Effector memory CD8-positive, alpha-beta T cell (primary cell): ENCODE measurements at regions not wholly inside any gene's neighbourhood (a gene's known extent, or its start where the extent isn't known, plus 50 kb on each side); places are given as distances from the start of the nearest gene placed in this dataset.

Experiments
- ATAC-seq: fragments of 150-1000 bp; cut with Tn5 transposase; replicated peaks from 2 replicates; pipeline ENCODE4 v1.10.0; 2021; ENCODE audit warnings: mild to moderate bottlenecking, moderate library complexity
- DNase-seq, 3 experiments: peaks; one replicate each; pipeline ENCODE4 v3.0.0; 2021
- H3K27ac Mint-ChIP-seq, 2 donors: one replicate each; pipeline ENCODE4 v1.8.0; 2022; ENCODE audit warnings: mild to moderate bottlenecking in 2 of 2, mixed read lengths in 2 of 2, moderate library complexity in 2 of 2
- H3K27me3 Mint-ChIP-seq, 2 donors: one replicate each; pipeline ENCODE4 v1.8.0; 2022; ENCODE audit warnings: mixed read lengths in 2 of 2
- H3K36me3 Mint-ChIP-seq: one replicate; pipeline ENCODE4 v1.8.0; 2022; ENCODE audit warnings: mild to moderate bottlenecking, moderate library complexity, mixed read lengths; ENCODE audit not compliant: insufficient read depth
- H3K4me1 Mint-ChIP-seq, 2 donors: one replicate each; pipeline ENCODE4 v1.8.0; 2022; ENCODE audit warnings: low read depth in 2 of 2, mixed read lengths in 2 of 2
- H3K4me3 Mint-ChIP-seq, 2 donors: one replicate each; pipeline ENCODE4 v1.8.0; 2022; ENCODE audit warnings: mild to moderate bottlenecking in 2 of 2, mixed read lengths in 2 of 2, moderate library complexity in 2 of 2
- H3K9me3 Mint-ChIP-seq, 2 donors: one replicate each; pipeline ENCODE4 v1.8.0; 2022; ENCODE audit warnings: mixed read lengths in 2 of 2

GRCh38 chr16:73361061-73361460, 313.1 kb upstream of the ZFHX3 start:
- H3K9me3 Mint-ChIP-seq = peaks cover 4 to 7% of the 10 kb centered on the region in 2 donors
- no peak overlapping the region for H3K4me3 Mint-ChIP-seq
- no peaks in the 10 kb centered on the region for H3K27me3 Mint-ChIP-seq
- H3K36me3 Mint-ChIP-seq = no peaks in the 10 kb centered on the region
- no peak for ATAC-seq
- H3K27ac Mint-ChIP-seq = no peak overlapping the region
- no peak for DNase-seq
- no peaks in the 10 kb centered on the region for H3K4me1 Mint-ChIP-seq

DNA sequence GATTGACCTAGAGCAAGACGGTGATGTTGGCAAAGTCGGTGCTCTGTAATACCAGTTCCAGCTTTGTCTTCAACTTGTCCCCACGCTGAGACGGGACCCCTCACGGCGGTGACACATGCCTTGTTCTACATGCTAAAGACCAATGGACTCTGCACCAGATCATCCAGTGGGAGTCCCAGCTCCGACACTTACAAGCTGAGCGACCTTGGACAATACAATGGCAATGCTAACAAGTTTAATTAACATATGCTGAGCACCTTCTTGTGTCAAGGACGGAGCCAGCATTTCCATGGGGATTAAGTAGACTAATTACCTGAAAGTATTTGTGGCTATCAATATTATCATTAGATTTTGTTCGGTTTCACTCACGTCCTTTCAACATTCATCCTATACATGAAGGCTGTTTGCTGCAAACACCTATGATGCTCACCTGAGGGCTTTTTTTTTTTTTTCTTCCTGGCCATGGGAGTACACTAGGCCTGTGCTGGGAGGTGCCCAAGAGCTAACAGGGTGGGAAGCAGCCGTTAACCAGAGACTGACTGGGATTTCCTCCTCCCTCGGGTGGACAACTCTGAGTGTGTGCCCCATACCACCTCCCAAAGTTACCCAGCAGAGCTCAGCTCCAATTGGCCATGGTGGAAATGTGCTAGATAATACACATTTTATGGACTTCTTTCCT, 308.6 kb upstream of the ZFHX3 start:
- Mint-ChIP-seq H3K27ac (no peak overlapping the region), H3K27me3 (no peaks in the 10 kb centered on the region), H3K36me3 (no peaks in the 10 kb centered on the region), H3K4me3 (no peak overlapping the region), H3K9me3 (peaks cover 0 to 9% of the 10 kb centered on the region in 2 donors), H3K4me1 (no peaks in the 10 kb centered on the region)
- ATAC-seq (no peak), DNase-seq (no peak)

DNA sequence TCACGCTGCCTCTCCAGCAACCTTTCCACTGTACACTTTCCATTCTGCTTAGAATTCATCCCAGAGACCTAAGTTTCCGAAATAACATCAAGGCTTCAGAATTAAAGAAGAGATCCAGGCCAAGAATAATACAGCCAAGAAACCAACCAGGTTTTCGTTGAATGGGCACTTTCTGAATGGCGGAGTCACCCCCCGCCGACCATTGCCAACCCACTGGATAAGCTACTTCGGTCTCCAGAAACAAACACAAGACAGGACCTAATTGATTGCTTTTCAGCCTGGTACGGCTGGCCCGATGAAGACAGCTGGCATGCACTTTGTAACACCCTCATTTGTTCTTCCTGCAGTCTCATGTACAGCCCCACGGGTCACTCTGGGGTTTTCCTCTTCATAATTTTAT, 308.1 kb upstream of the ZFHX3 start:
- no peaks in the 10 kb centered on the region for H3K4me1 Mint-ChIP-seq
- DNase-seq = no peak
- no peak overlapping the region for H3K4me3 Mint-ChIP-seq
- H3K27ac Mint-ChIP-seq = no peak overlapping the region
- peaks cover 0 to 9% of the 10 kb centered on the region in 2 donors for H3K9me3 Mint-ChIP-seq
- ATAC-seq = no peak
- H3K36me3 Mint-ChIP-seq = no peaks in the 10 kb centered on the region
- no peaks in the 10 kb centered on the region for H3K27me3 Mint-ChIP-seq

DNA sequence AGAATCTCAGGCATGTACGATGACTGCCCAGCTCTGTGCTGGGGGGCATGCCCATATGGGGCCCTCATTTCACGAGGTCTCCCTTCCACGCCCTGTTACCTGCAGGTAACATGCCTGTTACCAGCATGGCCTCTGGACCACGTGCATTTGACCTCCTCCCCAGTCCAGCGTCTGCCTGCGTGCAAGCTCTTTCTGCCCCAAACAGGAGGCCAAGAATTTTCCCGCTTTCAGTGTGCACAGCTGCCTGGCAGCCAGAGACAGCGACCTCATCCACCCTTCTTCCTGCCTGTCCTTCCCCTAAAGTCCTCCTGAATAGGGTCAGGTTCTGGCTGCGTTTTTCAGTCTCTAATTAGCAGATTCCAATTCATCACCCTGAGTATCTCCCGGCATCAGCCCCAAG, 306.5 kb upstream of the ZFHX3 start:
- Mint-ChIP-seq H3K4me3 (no peak overlapping the region), H3K27me3 (no peaks in the 10 kb centered on the region), H3K27ac (no peak overlapping the region), H3K36me3 (no peaks in the 10 kb centered on the region), H3K9me3 (peaks cover 0 to 8% of the 10 kb centered on the region in 2 donors), H3K4me1 (no peaks in the 10 kb centered on the region)
- ATAC-seq = no peak
- DNase-seq = no peak

- no peaks in the 10 kb centered on the region for H3K36me3 Mint-ChIP-seq
Observed at GRCh38 chr16:73350707-73351452, 303.0 kb upstream of the ZFHX3 start.

GRCh38 chr16:73347500-73348375, 299.8 kb upstream of the ZFHX3 start:
- no peaks in the 10 kb centered on the region for H3K27me3 Mint-ChIP-seq
- H3K4me3 Mint-ChIP-seq = no peak overlapping the region
- no peak for DNase-seq
- no peak for ATAC-seq
- H3K27ac Mint-ChIP-seq = no peak overlapping the region
- peaks cover 0 to 2% of the 10 kb centered on the region in 2 donors for H3K9me3 Mint-ChIP-seq
- no peaks in the 10 kb centered on the region for H3K36me3 Mint-ChIP-seq
- no peaks in the 10 kb centered on the region for H3K4me1 Mint-ChIP-seq

More at GRCh38 chr16:73350707-73351452, 303.0 kb upstream of the ZFHX3 start:
- H3K4me3 Mint-ChIP-seq = no peak overlapping the region
- H3K4me1 Mint-ChIP-seq = no peaks in the 10 kb centered on the region
- no peak for DNase-seq
- H3K9me3 Mint-ChIP-seq = peaks cover 0 to 5% of the 10 kb centered on the region in 2 donors
- ATAC-seq = no peak
- H3K27ac Mint-ChIP-seq = no peak overlapping the region
- no peaks in the 10 kb centered on the region for H3K27me3 Mint-ChIP-seq

DNA sequence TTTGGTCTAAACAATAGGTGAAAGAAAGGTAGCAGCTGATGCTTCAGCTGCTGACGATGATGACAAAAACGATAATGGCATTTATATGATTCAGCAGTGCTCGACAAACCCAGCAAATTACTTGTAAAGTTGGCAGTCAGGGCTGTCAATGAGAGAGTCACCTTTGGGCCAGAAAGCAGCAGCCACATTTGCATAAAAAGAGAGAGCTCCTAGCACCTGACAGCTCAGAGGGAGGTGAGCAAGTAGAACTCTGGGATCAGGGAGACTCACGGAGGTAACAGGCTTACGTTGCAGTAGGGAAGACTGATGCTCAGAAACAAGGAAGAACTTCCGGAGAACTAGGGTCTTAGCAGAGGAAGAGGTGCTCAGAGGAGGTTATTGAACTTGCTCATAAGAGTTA, 291.9 kb upstream of the ZFHX3 start:
- Mint-ChIP-seq H3K4me1 (no peaks in the 10 kb centered on the region), H3K27me3 (no peaks in the 10 kb centered on the region)

GRCh38 chr16:73337373-73338296, 289.7 kb upstream of the ZFHX3 start:
- no peak overlapping the region for H3K27ac Mint-ChIP-seq
- peaks cover 0 to 3% of the 10 kb centered on the region in 2 donors for H3K9me3 Mint-ChIP-seq
- H3K27me3 Mint-ChIP-seq = no peaks in the 10 kb centered on the region
- ATAC-seq (no peak), DNase-seq (no peak)
- no peaks in the 10 kb centered on the region for H3K36me3 Mint-ChIP-seq
- H3K4me1 Mint-ChIP-seq = no peaks in the 10 kb centered on the region
- H3K4me3 Mint-ChIP-seq = no peak overlapping the region

More for the DNA sequence above, 291.9 kb upstream of the ZFHX3 start:
- Mint-ChIP-seq H3K27ac (no peak overlapping the region), H3K36me3 (no peaks in the 10 kb centered on the region), H3K9me3 (peaks cover 0 to 3% of the 10 kb centered on the region in 2 donors), H3K4me3 (no peak overlapping the region)
- ATAC-seq (no peak), DNase-seq (no peak)

- DNase-seq (no peak), ATAC-seq (no peak)
- no peaks in the 10 kb centered on the region for H3K9me3 Mint-ChIP-seq
- no peak overlapping the region for H3K27ac Mint-ChIP-seq
- H3K4me1 Mint-ChIP-seq = no peaks in the 10 kb centered on the region
- no peaks in the 10 kb centered on the region for H3K27me3 Mint-ChIP-seq
- no peak overlapping the region for H3K4me3 Mint-ChIP-seq
- H3K36me3 Mint-ChIP-seq = no peaks in the 10 kb centered on the region
Observed at GRCh38 chr16:73329358-73330286, 281.7 kb upstream of the ZFHX3 start.

GRCh38 chr16:73326770-73327470, 279.0 kb upstream of the ZFHX3 start:
- H3K4me1 Mint-ChIP-seq = no peaks in the 10 kb centered on the region
- H3K27me3 Mint-ChIP-seq = no peaks in the 10 kb centered on the region
- H3K9me3 Mint-ChIP-seq = peaks cover 0 to 3% of the 10 kb centered on the region in 2 donors
- ATAC-seq (no peak), DNase-seq (no peak)
- H3K27ac Mint-ChIP-seq = no peak overlapping the region
- H3K4me3 Mint-ChIP-seq = no peak overlapping the region
- no peaks in the 10 kb centered on the region for H3K36me3 Mint-ChIP-seq

DNA sequence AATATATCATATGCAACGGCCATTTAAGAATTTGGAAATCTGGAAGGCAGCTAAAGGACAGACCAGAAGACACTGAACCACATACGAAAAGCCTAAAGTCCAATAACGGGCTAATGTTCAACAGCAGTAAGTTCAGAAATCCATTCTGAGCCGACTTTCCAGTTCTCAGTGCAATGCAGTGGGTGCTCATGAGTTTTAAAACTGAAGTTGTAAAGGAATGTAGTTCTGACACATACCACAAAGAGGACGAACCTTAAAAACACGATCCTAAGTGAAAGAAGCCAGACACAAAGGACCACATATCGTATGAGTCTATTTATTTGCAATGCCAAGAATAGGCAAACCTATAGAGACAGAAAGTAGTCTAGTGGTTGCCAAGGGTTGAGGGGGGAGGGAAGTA, 278.3 kb upstream of the ZFHX3 start:
- H3K4me1 Mint-ChIP-seq = no peaks in the 10 kb centered on the region
- H3K27me3 Mint-ChIP-seq = no peaks in the 10 kb centered on the region
- H3K9me3 Mint-ChIP-seq = peaks cover 0 to 3% of the 10 kb centered on the region in 2 donors
- no peak overlapping the region for H3K27ac Mint-ChIP-seq
- DNase-seq (no peak), ATAC-seq (no peak)
- no peak overlapping the region for H3K4me3 Mint-ChIP-seq
- H3K36me3 Mint-ChIP-seq = no peaks in the 10 kb centered on the region
